PC-9 (cell line): ENCODE measurements at regions not wholly inside any gene's neighbourhood (a gene's known extent, or its start where the extent isn't known, plus 50 kb on each side); places are given as distances from the start of the nearest gene placed in this dataset.

ENCODE experiments used
- BruUV-seq: library from RNA; stranded (reverse); fragments of 400-500 nt; replicated peaks from 2 replicates; lab custom pipeline; 2021; lab: Mats Ljungman, UMichigan
- CTCF ChIA-PET: fragments of 300-600 bp; sonication (Branson Sonifier 250); formaldehyde crosslinking; loops from one replicate; lab custom pipeline; 2022; ENCODE audit warnings: antibody characterized with exemption; lab: Charles Lee
- POLR2A ChIA-PET: fragments of 300-600 bp; sonication (Branson Sonifier 250); formaldehyde crosslinking; loops from one replicate; lab custom pipeline; 2022; ENCODE audit warnings: antibody characterized with exemption; ENCODE audit not compliant: unreplicated experiment; lab: Charles Lee
- DNase-seq, 2 experiments: peaks; one replicate each; pipeline versions ENCODE4 v3.0.0 to v3.0.0-alpha.2; 2015 to 2022; ENCODE audit warnings: mixed read lengths in 1 of 2
- H2AFZ ChIP-seq: fragments of 200-600 bp; sonication (generic); 2 replicates; pipeline ENCODE4 v1.8.1; 2017; ENCODE audit warnings: antibody characterized with exemption
- H3F3A ChIP-seq: fragments of 200-600 bp; sonication (generic); 2 replicates; pipeline ENCODE4 v1.8.1; 2017; ENCODE audit warnings: antibody characterized with exemption, mild to moderate bottlenecking, low read depth; ENCODE audit not compliant: insufficient read depth
- H3K27ac ChIP-seq: fragments of 200-600 bp; sonication (generic); 2 replicates; pipeline ENCODE4 v1.6.1; 2016; ENCODE audit warnings: mixed run types
- H3K27me3 ChIP-seq: fragments of 200-600 bp; sonication (generic); 2 replicates; pipeline ENCODE4 v1.6.1; 2016; ENCODE audit warnings: low read depth, mixed run types; ENCODE audit not compliant: insufficient read depth
- H3K36me3 ChIP-seq: fragments of 200-600 bp; sonication (generic); 2 replicates; pipeline ENCODE4 v1.6.1; 2016; ENCODE audit warnings: low read depth, mixed run types
- H3K4me1 ChIP-seq: fragments of 200-600 bp; sonication (generic); replicated peaks from 2 replicates; pipeline ENCODE4 v1.6.1; 2016; ENCODE audit warnings: mixed run types; ENCODE audit not compliant: insufficient read depth
- H3K4me2 ChIP-seq: fragments of 200-600 bp; sonication (generic); 2 replicates; pipeline ENCODE4 v1.6.1; 2017; ENCODE audit warnings: mixed run types
- H3K4me3 ChIP-seq: fragments of 200-600 bp; sonication (generic); 2 replicates; pipeline ENCODE4 v1.6.1; 2016; ENCODE audit warnings: mixed run types
- H3K79me2 ChIP-seq: fragments of 200-600 bp; sonication (generic); 2 replicates; pipeline ENCODE4 v1.6.1; 2017; ENCODE audit warnings: low read depth, mixed run types
- H3K9me2 ChIP-seq: fragments of 200-600 bp; sonication (generic); 2 replicates; pipeline ENCODE4 v1.8.1; 2017; ENCODE audit warnings: mild to moderate bottlenecking; ENCODE audit not compliant: insufficient read depth
- H3K9me3 ChIP-seq: fragments of 200-600 bp; sonication (generic); 2 replicates; pipeline ENCODE4 v1.8.1; 2016; ENCODE audit warnings: low read depth; ENCODE audit not compliant: insufficient read depth
- H4K20me1 ChIP-seq: fragments of 200-600 bp; sonication (generic); 2 replicates; pipeline ENCODE4 v1.8.1; 2017; ENCODE audit not compliant: insufficient read depth
- CTCF ChIP-seq: fragments of 200-600 bp; sonication (generic); conservative IDR thresholded peaks from 2 replicates; pipeline ENCODE4 v1.6.1; 2017; ENCODE audit warnings: mixed run types, antibody characterized with exemption, mild to moderate bottlenecking, moderate library complexity
- EZH2 ChIP-seq: fragments of 200-600 bp; sonication (generic); IDR thresholded peaks from 2 replicates; pipeline ENCODE4 v1.8.0; 2017; ENCODE audit warnings: antibody characterized with exemption, low read depth
- intact Hi-C: fragments of 100-400 bp; cut with micrococcal nuclease; formaldehyde crosslinking; loops from one replicate; pipeline ENCODE4 v1.10.0; 2022; ENCODE audit not compliant: unreplicated experiment

- H3K36me3 ChIP-seq, result no peaks in the 10 kb centered on the region
- H3K9me3 ChIP-seq, result no peaks in the 10 kb centered on the region
- no peak overlapping the region for H3K4me2 ChIP-seq
- POLR2A ChIA-PET, result no interaction called here
- intact Hi-C loops, result no loop called here
- no peaks in the 10 kb centered on the region for H3K4me1 ChIP-seq
- H4K20me1 ChIP-seq, result no peaks in the 10 kb centered on the region
- DNase-seq, result peak in 1 of 2 experiments; percentile 4
- CTCF ChIA-PET, result no interaction called here
- H3F3A ChIP-seq, result no peaks in the 10 kb centered on the region
- H3K4me3 ChIP-seq, result no peak overlapping the region
- TF ChIP-seq CTCF (no peak), EZH2 (no peak)
- no peak overlapping the region for H2AFZ ChIP-seq
- H3K27me3 ChIP-seq, result no peaks in the 10 kb centered on the region
- H3K9me2 ChIP-seq, result no peaks in the 10 kb centered on the region
- no TSS peak for BruUV-seq
- H3K27ac ChIP-seq, result no peak overlapping the region
- H3K79me2 ChIP-seq, result no peaks in the 10 kb centered on the region
Measured at GRCh38 chr1:96980448-96980847, 258.9 kb downstream of the PTBP2 start.

- POLR2A ChIA-PET, result no interaction called here
- no peak overlapping the region for H3K27ac ChIP-seq
- intact Hi-C loops, result no loop called here
- peak in 1 of 2 experiments; percentile 0 for DNase-seq
- H4K20me1 ChIP-seq, result no peaks in the 10 kb centered on the region
- no peak overlapping the region for H3K4me3 ChIP-seq
- TF ChIP-seq EZH2, result no peak
- no peak for TF ChIP-seq CTCF
- CTCF ChIA-PET, result no interaction called here
- no peaks in the 10 kb centered on the region for H3K36me3 ChIP-seq
- H3K79me2 ChIP-seq, result no peaks in the 10 kb centered on the region
- no peaks in the 10 kb centered on the region for H3K27me3 ChIP-seq
- BruUV-seq, result no TSS peak
- no peaks in the 10 kb centered on the region for H3K9me2 ChIP-seq
- H3K9me3 ChIP-seq, result no peaks in the 10 kb centered on the region
- no peaks in the 10 kb centered on the region for H3F3A ChIP-seq
- H3K4me1 ChIP-seq, result no peaks in the 10 kb centered on the region
- H2AFZ ChIP-seq, result no peak overlapping the region
- H3K4me2 ChIP-seq, result no peak overlapping the region
Measured at GRCh38 chr1:96981181-96981580, 259.6 kb downstream of the PTBP2 start.

GRCh38 chr1:96982118-96982517 is 260.5 kb downstream of the PTBP2 start:
- peak in 1 of 2 experiments; percentile 32 for DNase-seq
- Histone ChIP-seq H3K9me3 (no peaks in the 10 kb centered on the region), H3K4me3 (no peak overlapping the region), H3K4me1 (no peaks in the 10 kb centered on the region), H3K9me2 (no peaks in the 10 kb centered on the region), H3K4me2 (no peak overlapping the region), H3K79me2 (no peaks in the 10 kb centered on the region), H3K27me3 (no peaks in the 10 kb centered on the region), H3K27ac (no peak overlapping the region), H2AFZ (no peak overlapping the region), H3K36me3 (no peaks in the 10 kb centered on the region), H3F3A (no peaks in the 10 kb centered on the region), H4K20me1 (no peaks in the 10 kb centered on the region)
- CTCF ChIA-PET, result interaction anchor here (0.7 kb wide), 2 partner anchors 33 to 123 kb away, joined by 4 to 5 read pairs; no protein-coding TSS in a partner anchor
- no peak for TF ChIP-seq CTCF
- no peak for TF ChIP-seq EZH2
- BruUV-seq, result no TSS peak
- POLR2A ChIA-PET, result no interaction called here
- intact Hi-C loops, result no loop called here
